ENCODE measurements at regions not wholly inside any gene's neighbourhood (a gene's known extent, or its start where the extent isn't known, plus 50 kb on each side); places are given as distances from the start of the nearest gene placed in this dataset.

DNA sequence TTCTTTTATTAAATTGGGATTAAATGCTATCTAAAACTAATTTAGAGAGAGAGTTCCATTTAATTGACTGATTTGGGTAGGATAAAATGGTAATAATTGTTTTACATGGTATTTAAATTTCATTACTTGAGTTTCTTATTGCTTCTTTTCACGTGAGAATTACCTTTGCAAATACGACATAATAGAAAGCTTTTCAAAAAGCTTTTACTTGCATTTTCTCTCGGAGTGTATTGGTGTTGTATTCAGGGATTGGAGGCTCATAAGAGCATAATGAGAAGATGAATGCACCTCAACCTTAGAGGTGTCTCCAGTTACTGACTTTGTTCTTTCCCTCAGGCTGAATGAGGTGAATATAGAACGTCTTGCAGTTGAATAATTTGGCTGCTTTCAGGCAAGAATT is 67.4 kb upstream of the CPHXL start:
- POLR2A ChIA-PET: no interaction called here
- TF ChIP-seq, protein P1, sequence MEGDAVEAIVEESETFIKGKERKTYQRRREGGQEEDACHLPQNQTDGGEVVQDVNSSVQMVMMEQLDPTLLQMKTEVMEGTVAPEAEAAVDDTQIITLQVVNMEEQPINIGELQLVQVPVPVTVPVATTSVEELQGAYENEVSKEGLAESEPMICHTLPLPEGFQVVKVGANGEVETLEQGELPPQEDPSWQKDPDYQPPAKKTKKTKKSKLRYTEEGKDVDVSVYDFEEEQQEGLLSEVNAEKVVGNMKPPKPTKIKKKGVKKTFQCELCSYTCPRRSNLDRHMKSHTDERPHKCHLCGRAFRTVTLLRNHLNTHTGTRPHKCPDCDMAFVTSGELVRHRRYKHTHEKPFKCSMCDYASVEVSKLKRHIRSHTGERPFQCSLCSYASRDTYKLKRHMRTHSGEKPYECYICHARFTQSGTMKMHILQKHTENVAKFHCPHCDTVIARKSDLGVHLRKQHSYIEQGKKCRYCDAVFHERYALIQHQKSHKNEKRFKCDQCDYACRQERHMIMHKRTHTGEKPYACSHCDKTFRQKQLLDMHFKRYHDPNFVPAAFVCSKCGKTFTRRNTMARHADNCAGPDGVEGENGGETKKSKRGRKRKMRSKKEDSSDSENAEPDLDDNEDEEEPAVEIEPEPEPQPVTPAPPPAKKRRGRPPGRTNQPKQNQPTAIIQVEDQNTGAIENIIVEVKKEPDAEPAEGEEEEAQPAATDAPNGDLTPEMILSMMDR (IDR thresholded peaks at IDR 0.05; ENCODE audit: low read depth, low read length): no peak
- DNase-seq (ENCODE audit: low read depth, low spot score): no peak
- no peaks in the 10 kb centered on the region for H3K27me3 ChIP-seq (ENCODE audit: control insufficient read depth, insufficient read depth, low read length)
- no peak overlapping the region for H3K4me3 ChIP-seq (ENCODE audit: low read depth, low read length)
- H3K27ac ChIP-seq (ENCODE audit: low read depth, low read length): no peak overlapping the region
- H3K9me3 ChIP-seq (ENCODE audit: control insufficient read depth, insufficient read depth, low read length): no peaks in the 10 kb centered on the region
- CTCF ChIA-PET: interaction anchor here (2.5 kb wide), 1 partner anchor 1377 kb away, joined by 10 read pairs; no protein-coding TSS in a partner anchor

DNA sequence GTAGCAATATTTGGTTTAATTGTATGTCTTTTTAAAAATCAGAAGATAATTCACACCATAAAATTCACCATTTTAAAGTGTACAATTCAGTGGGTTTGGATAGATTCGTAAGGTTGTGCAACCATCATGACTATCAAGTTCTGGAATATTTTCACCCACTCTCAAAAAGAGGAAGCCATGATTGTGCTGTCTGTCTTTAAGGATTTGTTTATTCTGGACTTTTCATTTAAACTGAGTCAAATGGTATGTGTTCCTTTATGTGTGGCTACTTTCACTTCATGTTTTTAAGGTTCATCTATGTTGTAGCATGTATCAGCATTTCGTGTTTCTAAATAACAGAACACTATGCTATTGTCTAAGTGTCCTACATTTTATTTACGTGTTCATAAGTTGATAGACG is 68.1 kb upstream of the CPHXL start:
- POLR2A ChIA-PET: no interaction called here
- no peak overlapping the region for H3K27ac ChIP-seq (ENCODE audit: low read depth, low read length)
- CTCF ChIA-PET: interaction anchor here (2.5 kb wide), 1 partner anchor 1377 kb away, joined by 10 read pairs; no protein-coding TSS in a partner anchor
- H3K4me3 ChIP-seq (ENCODE audit: low read depth, low read length): no peak overlapping the region
- TF ChIP-seq, protein P1 (IDR thresholded peaks at IDR 0.05; ENCODE audit: low read depth, low read length): no peak
- no peak for DNase-seq (ENCODE audit: low read depth, low spot score)
- no peaks in the 10 kb centered on the region for H3K9me3 ChIP-seq (ENCODE audit: control insufficient read depth, insufficient read depth, low read length)
- H3K27me3 ChIP-seq (ENCODE audit: control insufficient read depth, insufficient read depth, low read length): no peaks in the 10 kb centered on the region

DNA sequence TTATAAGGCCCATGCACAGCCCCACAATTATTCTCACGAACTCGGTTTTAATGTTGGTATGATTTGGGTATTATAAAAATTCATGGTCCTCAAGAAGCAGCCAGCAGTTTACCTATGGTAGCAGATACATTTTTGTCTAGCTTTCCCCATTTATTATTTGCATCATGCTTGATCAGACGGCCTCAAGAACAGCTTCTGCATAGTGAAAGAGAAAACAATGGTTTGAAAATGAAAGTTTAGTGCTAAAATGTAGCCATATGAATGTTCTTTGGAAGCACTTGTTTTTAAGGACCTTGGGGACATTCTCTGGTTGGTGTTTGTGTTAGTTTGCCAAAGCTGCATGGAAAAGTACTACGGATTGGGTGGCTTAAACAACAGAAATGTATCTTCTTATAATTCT is 72.4 kb upstream of the CPHXL start:
- Histone ChIP-seq H3K27me3 (ENCODE audit: control insufficient read depth, insufficient read depth, low read length) (no peaks in the 10 kb centered on the region), H3K4me3 (ENCODE audit: low read depth, low read length) (no peak overlapping the region), H3K27ac (ENCODE audit: low read depth, low read length) (no peak overlapping the region), H3K9me3 (ENCODE audit: control insufficient read depth, insufficient read depth, low read length) (no peaks in the 10 kb centered on the region)
- TF ChIP-seq, protein P1 (IDR thresholded peaks at IDR 0.05; ENCODE audit: low read depth, low read length): no peak
- ChIA-PET CTCF (interaction anchor here (2.9 to 4.3 kb wide), 2 partner anchors 855 to 1372 kb away, joined by 14 to 21 read pairs; no protein-coding TSS in a partner anchor), POLR2A (no interaction called here)
- no peak for DNase-seq (ENCODE audit: low read depth, low spot score)

DNA sequence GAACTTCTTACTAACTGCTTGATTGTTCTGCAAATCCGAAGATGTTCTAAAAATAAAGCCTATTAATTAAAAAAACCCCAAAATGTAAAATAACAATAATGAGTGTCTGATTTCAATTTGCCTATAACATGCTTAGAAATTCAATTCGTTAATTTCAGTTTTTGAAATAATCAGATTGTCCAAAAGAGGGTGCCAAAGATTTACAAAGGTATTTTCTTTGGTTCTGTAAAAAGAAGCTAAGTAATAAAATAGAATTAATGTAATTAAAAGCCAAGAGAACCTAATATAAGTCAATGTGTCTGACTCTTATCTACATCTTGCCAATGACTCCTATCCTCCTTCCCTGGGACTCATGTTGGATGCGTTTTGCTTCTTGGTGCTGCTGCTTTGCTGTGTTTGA is 75.0 kb upstream of the CPHXL start:
- CTCF ChIA-PET: interaction anchor here (0.6 to 4.3 kb wide), 8 partner anchors 9 to 1370 kb away, joined by 3 to 21 read pairs (median 3); no protein-coding TSS in a partner anchor
- TF ChIP-seq, protein P1 (IDR thresholded peaks at IDR 0.05; ENCODE audit: low read depth, low read length): peak; percentile 39
- no peak for DNase-seq (ENCODE audit: low read depth, low spot score)

GRCh38 chr16:75803753-75804152 is 77.5 kb upstream of the CPHXL start:
- no peaks in the 10 kb centered on the region for H3K27me3 ChIP-seq (ENCODE audit: control insufficient read depth, insufficient read depth, low read length)
- ChIA-PET POLR2A (no interaction called here), CTCF (no interaction called here)
- DNase-seq (ENCODE audit: low read depth, low spot score): no peak
- no peak overlapping the region for H3K4me3 ChIP-seq (ENCODE audit: low read depth, low read length)
- H3K9me3 ChIP-seq (ENCODE audit: control insufficient read depth, insufficient read depth, low read length): no peaks in the 10 kb centered on the region
- no peak overlapping the region for H3K27ac ChIP-seq (ENCODE audit: low read depth, low read length)
- TF ChIP-seq, protein P1 (IDR thresholded peaks at IDR 0.05; ENCODE audit: low read depth, low read length): no peak

More for the DNA sequence above, 75.0 kb upstream of the CPHXL start:
- Histone ChIP-seq H3K27ac (ENCODE audit: low read depth, low read length) (no peak overlapping the region), H3K27me3 (ENCODE audit: control insufficient read depth, insufficient read depth, low read length) (no peaks in the 10 kb centered on the region), H3K4me3 (ENCODE audit: low read depth, low read length) (no peak overlapping the region), H3K9me3 (ENCODE audit: control insufficient read depth, insufficient read depth, low read length) (no peaks in the 10 kb centered on the region)
- POLR2A ChIA-PET: no interaction called here

Data from AG04450 (cell line).